ENCODE measurements at regions not wholly inside any gene's neighbourhood (a gene's known extent, or its start where the extent isn't known, plus 50 kb on each side); places are given as distances from the start of the nearest gene placed in this dataset.

DNA sequence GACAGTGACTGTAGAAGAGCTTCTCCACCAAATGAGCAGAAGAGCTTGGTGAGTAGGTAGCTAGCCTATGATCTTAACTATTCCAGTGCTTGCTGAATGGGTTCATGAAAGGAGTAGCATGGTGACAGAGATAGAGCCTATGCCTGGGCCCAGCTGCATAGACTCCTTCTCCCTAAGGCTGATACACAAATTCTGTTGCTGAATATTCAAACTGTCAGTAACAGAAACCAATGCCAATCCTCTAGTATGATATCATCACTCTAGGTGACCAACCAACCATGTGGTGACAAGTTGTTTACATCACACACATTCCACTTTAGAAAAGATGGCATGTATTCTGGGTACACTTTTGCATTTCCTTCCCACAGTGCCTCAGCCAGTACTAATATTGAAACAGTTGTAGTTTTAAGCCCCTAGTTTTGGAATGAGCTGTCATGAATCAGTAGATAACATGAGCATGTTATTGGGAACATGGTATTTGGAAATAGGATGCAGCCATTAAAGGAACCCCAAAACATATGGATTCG lies 103.4 kb upstream of the GRXCR1 start:
- Histone ChIP-seq H4K20me1 (ENCODE audit: insufficient read depth, low read length) (no peaks in the 10 kb centered on the region), H3K4me3 (ENCODE audit: low read length) (no peak overlapping the region), H3K27ac (ENCODE audit: low read length) (no peak overlapping the region), H3K4me2 (ENCODE audit: low read length) (no peak overlapping the region), H2AFZ (ENCODE audit: low read depth, low read length) (no peak overlapping the region), H3K79me2 (ENCODE audit: low read length) (no peaks in the 10 kb centered on the region), H3K4me1 (ENCODE audit: low read length) (peaks cover 11% of the 10 kb centered on the region), H3K9me3 (ENCODE audit: insufficient read depth, low read length) (no peaks in the 10 kb centered on the region), H3K9ac (ENCODE audit: low read length) (no peak overlapping the region), H3K27me3 (ENCODE audit: low read depth, low read length) (no peaks in the 10 kb centered on the region), H3K36me3 (replicated peaks; ENCODE audit: low read depth, low read length) (no peaks in the 10 kb centered on the region)
- TF ChIP-seq, protein P1, sequence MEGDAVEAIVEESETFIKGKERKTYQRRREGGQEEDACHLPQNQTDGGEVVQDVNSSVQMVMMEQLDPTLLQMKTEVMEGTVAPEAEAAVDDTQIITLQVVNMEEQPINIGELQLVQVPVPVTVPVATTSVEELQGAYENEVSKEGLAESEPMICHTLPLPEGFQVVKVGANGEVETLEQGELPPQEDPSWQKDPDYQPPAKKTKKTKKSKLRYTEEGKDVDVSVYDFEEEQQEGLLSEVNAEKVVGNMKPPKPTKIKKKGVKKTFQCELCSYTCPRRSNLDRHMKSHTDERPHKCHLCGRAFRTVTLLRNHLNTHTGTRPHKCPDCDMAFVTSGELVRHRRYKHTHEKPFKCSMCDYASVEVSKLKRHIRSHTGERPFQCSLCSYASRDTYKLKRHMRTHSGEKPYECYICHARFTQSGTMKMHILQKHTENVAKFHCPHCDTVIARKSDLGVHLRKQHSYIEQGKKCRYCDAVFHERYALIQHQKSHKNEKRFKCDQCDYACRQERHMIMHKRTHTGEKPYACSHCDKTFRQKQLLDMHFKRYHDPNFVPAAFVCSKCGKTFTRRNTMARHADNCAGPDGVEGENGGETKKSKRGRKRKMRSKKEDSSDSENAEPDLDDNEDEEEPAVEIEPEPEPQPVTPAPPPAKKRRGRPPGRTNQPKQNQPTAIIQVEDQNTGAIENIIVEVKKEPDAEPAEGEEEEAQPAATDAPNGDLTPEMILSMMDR (IDR thresholded peaks at IDR 0.05; ENCODE audit: low read depth, low read length): no peak
- TF ChIP-seq EZH2phosphoT487 (IDR thresholded peaks at IDR 0.05; ENCODE audit: low read depth): no peak

DNA sequence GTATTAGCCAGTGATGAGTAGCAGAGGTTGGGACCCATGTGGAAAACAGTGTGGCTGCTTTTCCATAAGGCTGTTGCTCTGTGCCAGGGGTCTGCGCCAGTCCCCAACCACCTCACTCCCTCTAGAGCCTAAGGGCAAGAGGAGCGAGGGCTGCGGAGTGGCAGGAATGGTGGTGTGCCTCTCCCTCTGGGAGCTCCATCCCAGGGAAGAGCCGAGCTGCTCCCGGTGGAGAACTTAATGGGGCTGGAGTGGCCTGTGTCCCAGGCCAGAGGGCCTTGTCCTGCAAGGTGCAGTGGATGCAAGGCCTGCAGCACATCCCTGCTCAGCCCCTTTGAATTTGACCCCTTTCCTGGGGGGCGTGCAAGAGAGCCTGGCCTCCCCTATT lies 105.4 kb upstream of the GRXCR1 start:
- H3K4me3 ChIP-seq (ENCODE audit: low read length): no peak overlapping the region
- no peak overlapping the region for H2AFZ ChIP-seq (ENCODE audit: low read depth, low read length)
- H3K36me3 ChIP-seq (replicated peaks; ENCODE audit: low read depth, low read length): no peaks in the 10 kb centered on the region
- TF ChIP-seq, protein P1 (IDR thresholded peaks at IDR 0.05; ENCODE audit: low read depth, low read length): no peak
- no peak for TF ChIP-seq EZH2phosphoT487 (IDR thresholded peaks at IDR 0.05; ENCODE audit: low read depth)
- H3K4me2 ChIP-seq (ENCODE audit: low read length): no peak overlapping the region
- H3K27me3 ChIP-seq (ENCODE audit: low read depth, low read length): no peaks in the 10 kb centered on the region
- no peaks in the 10 kb centered on the region for H3K79me2 ChIP-seq (ENCODE audit: low read length)
- no peaks in the 10 kb centered on the region for H3K9me3 ChIP-seq (ENCODE audit: insufficient read depth, low read length)
- H3K27ac ChIP-seq (ENCODE audit: low read length): no peak overlapping the region
- H3K9ac ChIP-seq (ENCODE audit: low read length): no peak overlapping the region
- H4K20me1 ChIP-seq (ENCODE audit: insufficient read depth, low read length): no peaks in the 10 kb centered on the region
- H3K4me1 ChIP-seq (ENCODE audit: low read length): peaks cover 11% of the 10 kb centered on the region

DNA sequence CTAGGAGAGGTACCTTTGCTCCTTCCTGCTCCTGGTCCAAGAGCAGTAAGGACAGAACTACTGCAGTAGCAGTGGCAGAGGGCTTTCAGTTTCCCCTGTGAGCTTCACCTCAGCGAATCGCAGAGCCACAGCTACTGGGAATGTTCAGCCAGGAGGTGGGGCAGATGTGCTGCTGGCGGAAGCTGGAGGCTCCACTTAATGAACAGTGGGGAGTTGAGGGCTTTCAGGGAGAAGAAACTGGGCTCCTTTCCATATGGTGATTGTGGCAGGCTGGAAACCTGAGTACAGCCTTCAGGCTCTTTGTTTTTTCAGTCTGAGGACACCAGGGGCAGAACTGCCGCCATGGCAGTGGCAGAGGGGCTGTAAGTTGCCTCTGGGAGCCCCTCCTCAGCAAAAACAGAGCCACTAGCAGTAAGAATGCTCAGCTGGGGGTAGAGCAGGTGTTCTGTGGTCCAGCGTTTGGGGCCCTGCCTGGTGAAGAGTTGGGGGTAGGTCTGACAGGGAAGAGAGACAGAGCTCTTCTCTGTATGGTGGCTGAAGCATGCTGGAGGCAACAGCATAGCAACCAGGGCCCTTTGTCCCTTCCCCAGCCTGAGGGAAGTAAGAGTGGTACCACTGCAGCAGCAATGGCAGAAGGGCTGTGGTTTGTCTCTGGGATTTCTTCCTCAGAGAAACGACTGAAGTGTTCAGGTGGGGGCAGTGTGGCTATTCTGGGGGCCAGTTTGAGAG lies 106.0 kb upstream of the GRXCR1 start:
- no peak overlapping the region for H2AFZ ChIP-seq (ENCODE audit: low read depth, low read length)
- no peak overlapping the region for H3K27ac ChIP-seq (ENCODE audit: low read length)
- H3K9ac ChIP-seq (ENCODE audit: low read length): no peak overlapping the region
- no peaks in the 10 kb centered on the region for H3K27me3 ChIP-seq (ENCODE audit: low read depth, low read length)
- H3K4me1 ChIP-seq (ENCODE audit: low read length): peaks cover 11% of the 10 kb centered on the region
- H3K4me2 ChIP-seq (ENCODE audit: low read length): no peak overlapping the region
- no peaks in the 10 kb centered on the region for H3K79me2 ChIP-seq (ENCODE audit: low read length)
- no peaks in the 10 kb centered on the region for H3K9me3 ChIP-seq (ENCODE audit: insufficient read depth, low read length)
- TF ChIP-seq, protein P1 (IDR thresholded peaks at IDR 0.05; ENCODE audit: low read depth, low read length): no peak
- no peak for TF ChIP-seq EZH2phosphoT487 (IDR thresholded peaks at IDR 0.05; ENCODE audit: low read depth)
- H3K36me3 ChIP-seq (replicated peaks; ENCODE audit: low read depth, low read length): no peaks in the 10 kb centered on the region
- no peaks in the 10 kb centered on the region for H4K20me1 ChIP-seq (ENCODE audit: insufficient read depth, low read length)
- no peak overlapping the region for H3K4me3 ChIP-seq (ENCODE audit: low read length)

DNA sequence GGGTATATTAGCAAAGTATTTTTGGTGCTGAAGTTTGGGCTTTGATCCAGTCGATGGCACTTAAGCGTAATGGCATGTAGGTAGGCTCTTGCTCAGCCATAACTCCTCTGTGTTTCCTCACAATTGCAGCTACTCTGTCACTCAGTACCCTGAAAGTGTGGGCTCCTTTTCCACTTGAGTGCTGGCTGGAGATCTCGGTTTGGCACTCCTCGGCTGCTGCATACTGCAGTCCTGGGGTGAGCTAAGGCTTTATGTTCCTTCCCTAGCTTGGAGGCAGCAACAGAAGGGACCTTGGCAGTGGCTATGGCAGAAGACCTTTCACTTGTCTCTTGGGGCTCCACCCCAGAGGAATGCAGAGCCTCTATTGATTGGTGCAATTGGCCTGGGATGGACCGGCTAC lies 106.7 kb upstream of the GRXCR1 start:
- TF ChIP-seq, protein P1 (IDR thresholded peaks at IDR 0.05; ENCODE audit: low read depth, low read length): no peak
- TF ChIP-seq EZH2phosphoT487 (IDR thresholded peaks at IDR 0.05; ENCODE audit: low read depth): no peak
- H3K79me2 ChIP-seq (ENCODE audit: low read length): no peaks in the 10 kb centered on the region
- no peaks in the 10 kb centered on the region for H3K36me3 ChIP-seq (replicated peaks; ENCODE audit: low read depth, low read length)
- H3K9ac ChIP-seq (ENCODE audit: low read length): no peak overlapping the region
- H3K9me3 ChIP-seq (ENCODE audit: insufficient read depth, low read length): no peaks in the 10 kb centered on the region
- no peak overlapping the region for H3K4me3 ChIP-seq (ENCODE audit: low read length)
- H3K27me3 ChIP-seq (ENCODE audit: low read depth, low read length): no peaks in the 10 kb centered on the region
- no peak overlapping the region for H3K27ac ChIP-seq (ENCODE audit: low read length)
- H3K4me1 ChIP-seq (ENCODE audit: low read length): peaks cover 11% of the 10 kb centered on the region
- no peak overlapping the region for H2AFZ ChIP-seq (ENCODE audit: low read depth, low read length)
- H4K20me1 ChIP-seq (ENCODE audit: insufficient read depth, low read length): no peaks in the 10 kb centered on the region
- H3K4me2 ChIP-seq (ENCODE audit: low read length): no peak overlapping the region

Data from OCI-LY3 (cell line).